Head of caudate nucleus (tissue), 42 donors: ENCODE measurements at regions not wholly inside any gene's neighbourhood (a gene's known extent, or its start where the extent isn't known, plus 50 kb on each side); places are given as distances from the start of the nearest gene placed in this dataset.

ENCODE experiments used
- DNase-seq, 42 donors: peaks; one replicate each; pipeline versions ENCODE4 v3.0.0 to v3.0.0-alpha.2; 2020 to 2021; ENCODE audit warnings: mixed read lengths in 7 of 42
- intact Hi-C: fragments of 100-400 bp; cut with DNase I; formaldehyde crosslinking; loops from one replicate; pipeline ENCODE4 v1.15.0; 2022

GRCh38 chr16:65225488-65225887 lies 103.6 kb upstream of the CDH11 start:
- DNase-seq: no peak

GRCh38 chr16:65224994-65225393 lies 103.1 kb upstream of the CDH11 start:
- DNase-seq: no peak
- intact Hi-C loops: no loop called here

More at GRCh38 chr16:65225488-65225887, 103.6 kb upstream of the CDH11 start:
- intact Hi-C loops: no loop called here

- intact Hi-C loops: no loop called here
Observed at GRCh38 chr16:65224471-65224870, 102.6 kb upstream of the CDH11 start.

GRCh38 chr16:65223335-65223734 lies 101.5 kb upstream of the CDH11 start:
- intact Hi-C loops: no loop called here

More at GRCh38 chr16:65224471-65224870, 102.6 kb upstream of the CDH11 start:
- no peak for DNase-seq

GRCh38 chr16:65222536-65222935 lies 100.7 kb upstream of the CDH11 start:
- intact Hi-C loops: no loop called here
- no peak for DNase-seq

More at GRCh38 chr16:65223335-65223734, 101.5 kb upstream of the CDH11 start:
- DNase-seq: no peak

GRCh38 chr16:65222049-65222448 lies 100.2 kb upstream of the CDH11 start:
- no peak for DNase-seq
- intact Hi-C loops: no loop called here

- intact Hi-C loops: no loop called here
- no peak for DNase-seq
Observed at GRCh38 chr16:65219786-65220185, 97.9 kb upstream of the CDH11 start.

- no peak for DNase-seq
- intact Hi-C loops: no loop called here
Observed at GRCh38 chr16:65218348-65218747, 96.5 kb upstream of the CDH11 start.

- DNase-seq: no peak
- intact Hi-C loops: no loop called here
Observed at GRCh38 chr16:65213866-65214595, 92.2 kb upstream of the CDH11 start.

- DNase-seq: no peak
- intact Hi-C loops: no loop called here
Observed at GRCh38 chr16:65212791-65213190, 90.9 kb upstream of the CDH11 start.

GRCh38 chr16:65212240-65212639 lies 90.4 kb upstream of the CDH11 start:
- intact Hi-C loops: no loop called here
- no peak for DNase-seq

- intact Hi-C loops: no loop called here
- no peak for DNase-seq
Observed at GRCh38 chr16:65202461-65202860, 80.6 kb upstream of the CDH11 start.

GRCh38 chr16:65201511-65201910 lies 79.6 kb upstream of the CDH11 start:
- intact Hi-C loops: no loop called here
- DNase-seq: no peak

GRCh38 chr16:65200857-65201256 lies 79.0 kb upstream of the CDH11 start:
- DNase-seq: no peak
- intact Hi-C loops: no loop called here

- no peak for DNase-seq
- intact Hi-C loops: no loop called here
Observed at GRCh38 chr16:65200156-65200773, 78.4 kb upstream of the CDH11 start.

- DNase-seq: no peak
- intact Hi-C loops: no loop called here
Observed at GRCh38 chr16:65196420-65197075, 74.7 kb upstream of the CDH11 start.

GRCh38 chr16:65195998-65196397 lies 74.1 kb upstream of the CDH11 start:
- no peak for DNase-seq
- intact Hi-C loops: no loop called here

GRCh38 chr16:65185241-65185778 lies 63.4 kb upstream of the CDH11 start:
- DNase-seq: no peak
- intact Hi-C loops: no loop called here

- intact Hi-C loops: no loop called here
- DNase-seq: no peak
Observed at GRCh38 chr16:65181071-65181561, 59.3 kb upstream of the CDH11 start.

- intact Hi-C loops: no loop called here
Observed at GRCh38 chr16:65178151-65178550, 56.3 kb upstream of the CDH11 start.

More at GRCh38 chr16:65178151-65178550, 56.3 kb upstream of the CDH11 start:
- no peak for DNase-seq
